Adrenal gland (tissue), 9 donors: ENCODE measurements at regions not wholly inside any gene's neighbourhood (a gene's known extent, or its start where the extent isn't known, plus 50 kb on each side); places are given as distances from the start of the nearest gene placed in this dataset.

Experiments
- DNase-seq, 7 donors: peaks; one replicate each; pipeline ENCODE4 v3.0.0-alpha.2; 2019 to 2020
- H3K27ac ChIP-seq, 5 donors: fragments of 200-600 bp; sonication (generic) in 4 of 5; 1 replicate in 3 of 5; 2 replicates in 2 of 5; pipeline versions ENCODE4 v1.5.1 to v1.8.0; 2016 to 2020; ENCODE audit warnings: mild to moderate bottlenecking in 1 of 5
- H3K27me3 ChIP-seq: fragments of 200-600 bp; 2 replicates; pipeline ENCODE4 v1.8.0; 2021
- H3K36me3 ChIP-seq, 2 donors: fragments of 200-600 bp; replicated peaks in 1 of 2; 1 replicate in 1 of 2; 2 replicates in 1 of 2; pipeline versions ENCODE4 v1.5.1 to v1.8.0; 2018 to 2022
- H3K4me1 ChIP-seq, 2 donors: fragments of 200-600 bp; replicated peaks in 1 of 2; 1 replicate in 1 of 2; 2 replicates in 1 of 2; pipeline versions ENCODE4 v1.5.1 to v1.8.0; 2018 to 2021
- H3K4me3 ChIP-seq, 4 donors: fragments of 200-600 bp; sonication (generic) in 3 of 4; one replicate each; pipeline ENCODE4 v1.5.1; 2016 to 2018
- H3K9me3 ChIP-seq, 3 donors: fragments of 200-600 bp; sonication (generic) in 1 of 3; replicated peaks in 1 of 3; 1 replicate in 2 of 3; 2 replicates in 1 of 3; pipeline versions ENCODE4 v1.5.1 to v1.8.0; 2016 to 2021
- POLR2A ChIP-seq, 2 donors: fragments of 450-650 bp; IDR thresholded peaks; one replicate each; pipeline ENCODE4 v1.6.1; 2017; ENCODE audit warnings: antibody characterized with exemption in 2 of 2, mild to moderate bottlenecking in 2 of 2, moderate library complexity in 1 of 2
- WGBS, 4 donors: extraction: QIAGEN DNeasy Blood & Tissue Kit in 2 of 4; methylation state at CpG; one replicate each; pipeline versions ENCODE4 v1.1.5 to v1.1.7; 2013 to 2017; 5-methylcytosine and 5-hydroxymethylcytosine counted together
- intact Hi-C, 2 donors: fragments of 100-400 bp; cut with DNase I; formaldehyde crosslinking; loops; one replicate each; pipeline versions ENCODE4 v1.14.1 to v1.15.0; 2022 to 2023
- TF ChIP-seq, protein P1 (sequence below), 6 experiments: fragments of 450-650 bp in 4 of 6; fragments of 200-600 bp in 2 of 6; sonication (generic) in 1 of 6; IDR thresholded peaks; 1 replicate in 5 of 6; 2 replicates in 1 of 6; pipeline versions ENCODE4 v1.5.1 to v1.8.0; 2016 to 2021; ENCODE audit warnings: antibody characterized with exemption in 6 of 6, mild to moderate bottlenecking in 2 of 6, moderate library complexity in 1 of 6
- donor health status: healthy with polysubstance abuse.
- donor health status: Bipolar disorder and iron deficiency.
- donor health status: DM: yes; HTN: yes; CAD: no.
- donor health status: DM: no; HTN: no; CAD: no.
- donor health status: DM: no; HTN: no; CAD: no.

DNA sequence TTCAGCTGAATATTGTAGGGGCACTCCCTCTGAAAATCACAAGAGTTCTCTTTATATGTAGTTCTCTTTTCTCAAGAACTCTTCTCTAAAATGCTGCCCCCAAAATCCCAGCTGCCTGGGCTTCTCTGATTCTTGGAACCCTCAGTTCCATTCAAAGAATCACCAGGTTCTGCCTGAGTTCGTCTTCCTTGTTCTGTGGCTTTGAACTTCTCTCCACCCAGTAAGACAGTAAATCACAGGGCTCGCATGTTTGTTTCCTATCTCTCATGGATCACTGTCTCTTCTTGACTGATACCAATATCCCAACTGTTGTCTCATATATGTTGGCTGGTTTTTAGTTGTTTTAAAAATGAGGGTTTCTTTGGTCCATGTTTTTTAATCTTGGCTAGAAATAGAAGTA lies 359.5 kb upstream of the CBLB start:
- H3K27me3 ChIP-seq = no peaks in the 10 kb centered on the region
- H3K9me3 ChIP-seq = no peaks in the 10 kb centered on the region
- no peaks in the 10 kb centered on the region for H3K4me1 ChIP-seq
- no peak overlapping the region for H3K27ac ChIP-seq
- DNase-seq = no peak
- TF ChIP-seq POLR2A (IDR thresholded peaks at IDR 0.05) = no peak
- TF ChIP-seq, protein P1, sequence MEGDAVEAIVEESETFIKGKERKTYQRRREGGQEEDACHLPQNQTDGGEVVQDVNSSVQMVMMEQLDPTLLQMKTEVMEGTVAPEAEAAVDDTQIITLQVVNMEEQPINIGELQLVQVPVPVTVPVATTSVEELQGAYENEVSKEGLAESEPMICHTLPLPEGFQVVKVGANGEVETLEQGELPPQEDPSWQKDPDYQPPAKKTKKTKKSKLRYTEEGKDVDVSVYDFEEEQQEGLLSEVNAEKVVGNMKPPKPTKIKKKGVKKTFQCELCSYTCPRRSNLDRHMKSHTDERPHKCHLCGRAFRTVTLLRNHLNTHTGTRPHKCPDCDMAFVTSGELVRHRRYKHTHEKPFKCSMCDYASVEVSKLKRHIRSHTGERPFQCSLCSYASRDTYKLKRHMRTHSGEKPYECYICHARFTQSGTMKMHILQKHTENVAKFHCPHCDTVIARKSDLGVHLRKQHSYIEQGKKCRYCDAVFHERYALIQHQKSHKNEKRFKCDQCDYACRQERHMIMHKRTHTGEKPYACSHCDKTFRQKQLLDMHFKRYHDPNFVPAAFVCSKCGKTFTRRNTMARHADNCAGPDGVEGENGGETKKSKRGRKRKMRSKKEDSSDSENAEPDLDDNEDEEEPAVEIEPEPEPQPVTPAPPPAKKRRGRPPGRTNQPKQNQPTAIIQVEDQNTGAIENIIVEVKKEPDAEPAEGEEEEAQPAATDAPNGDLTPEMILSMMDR (IDR thresholded peaks at IDR 0.05) = no peak
- 55 to 76% (median 72%) methylated on average over 2 of the region's 2 CpGs for WGBS, 4 donors
- intact Hi-C loops = no loop called here
- H3K4me3 ChIP-seq = no peak overlapping the region
- H3K36me3 ChIP-seq = no peaks in the 10 kb centered on the region

DNA sequence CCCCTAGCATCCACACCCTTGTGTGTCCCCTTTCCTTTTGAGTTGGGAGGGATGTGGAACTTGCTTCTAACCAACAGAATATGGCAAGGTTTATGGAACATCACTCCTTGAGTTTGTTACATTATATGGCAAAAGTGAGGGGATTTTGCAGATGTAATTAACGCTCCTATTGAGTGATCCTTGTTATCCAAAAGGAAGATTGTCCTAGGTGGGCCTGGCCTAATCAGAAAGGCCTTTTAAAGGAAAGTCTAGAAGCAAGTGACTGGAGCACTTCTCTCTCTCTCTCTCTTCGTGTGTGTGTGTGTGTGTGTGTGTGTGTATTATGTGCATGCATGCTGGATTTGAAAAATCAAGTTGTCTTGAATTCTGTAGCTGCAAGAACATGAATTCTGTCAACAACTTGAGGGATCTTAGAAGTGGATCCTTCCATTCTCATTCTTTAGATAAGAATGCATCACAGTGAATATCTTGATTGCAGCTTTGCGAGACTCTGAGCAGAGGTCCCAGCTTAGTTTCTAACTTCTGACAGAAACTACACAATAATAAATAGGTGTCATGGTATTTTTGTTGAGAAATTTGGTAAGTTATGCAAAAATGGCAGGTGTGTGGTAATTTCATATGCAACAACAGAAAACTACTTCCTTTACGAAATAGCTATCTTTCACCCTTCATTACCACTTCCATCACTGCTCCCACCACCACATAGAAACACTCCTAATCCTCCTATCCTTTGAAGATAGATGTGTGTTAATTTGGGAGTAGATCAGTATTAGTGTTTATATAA lies 360.9 kb upstream of the CBLB start:
- Histone ChIP-seq H3K27me3 (no peaks in the 10 kb centered on the region), H3K27ac (no peak overlapping the region), H3K4me1 (no peaks in the 10 kb centered on the region), H3K4me3 (no peak overlapping the region), H3K36me3 (no peaks in the 10 kb centered on the region), H3K9me3 (no peaks in the 10 kb centered on the region)
- 86 to 88% (median 86%) methylated on average over 4 of the region's 4 CpGs for WGBS, 4 donors
- TF ChIP-seq, protein P1 (IDR thresholded peaks at IDR 0.05) = no peak
- no peak for TF ChIP-seq POLR2A (IDR thresholded peaks at IDR 0.05)
- intact Hi-C loops = no loop called here
- DNase-seq = no peak

DNA sequence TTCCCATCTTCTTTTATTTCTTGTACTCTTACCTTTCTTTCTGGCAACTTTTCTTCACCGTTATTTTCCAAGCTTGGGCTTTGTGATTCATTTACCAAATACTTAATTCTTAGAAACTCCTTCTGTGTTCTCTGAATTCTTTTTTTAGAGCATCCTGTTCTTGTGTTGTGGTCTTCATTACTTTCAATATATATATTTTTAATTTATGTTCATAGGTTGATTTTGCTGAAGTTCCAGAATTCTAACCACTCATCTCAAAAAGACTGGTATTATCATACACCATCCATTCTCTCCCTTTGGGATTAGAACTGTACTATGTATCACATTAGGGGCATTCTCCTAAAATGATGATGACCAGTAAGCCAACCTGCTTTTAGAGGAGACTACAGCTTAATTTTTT lies 362.3 kb upstream of the CBLB start:
- no peaks in the 10 kb centered on the region for H3K36me3 ChIP-seq
- no peaks in the 10 kb centered on the region for H3K4me1 ChIP-seq
- H3K27me3 ChIP-seq = no peaks in the 10 kb centered on the region
- no peaks in the 10 kb centered on the region for H3K9me3 ChIP-seq
- intact Hi-C loops = no loop called here
- TF ChIP-seq POLR2A (IDR thresholded peaks at IDR 0.05) = no peak
- TF ChIP-seq, protein P1 (IDR thresholded peaks at IDR 0.05) = no peak
- H3K27ac ChIP-seq = no peak overlapping the region
- no peak overlapping the region for H3K4me3 ChIP-seq
- DNase-seq = no peak
- 74 to 94% (median 86%) methylated on average over 1 of the region's 1 CpG for WGBS, 4 donors

DNA sequence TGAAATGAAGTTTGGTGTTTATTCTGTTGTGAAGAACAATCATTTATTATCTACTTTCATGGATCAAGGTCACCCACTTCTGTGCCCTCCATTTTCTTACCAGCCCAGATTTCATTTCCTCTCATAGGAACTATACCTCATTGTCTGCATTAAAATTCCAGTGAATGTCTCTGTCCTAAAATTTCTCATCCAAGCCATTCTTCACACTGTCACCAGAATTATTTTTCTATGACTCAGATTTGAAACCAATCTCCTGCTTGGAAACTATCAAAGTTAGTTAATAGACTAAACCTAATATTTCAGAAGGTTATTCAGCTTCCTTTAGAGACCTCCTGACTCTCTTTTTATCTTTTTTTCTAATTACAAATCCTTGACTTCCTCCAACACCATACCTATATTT lies 364.1 kb upstream of the CBLB start:
- TF ChIP-seq, protein P1 (IDR thresholded peaks at IDR 0.05) = no peak
- TF ChIP-seq POLR2A (IDR thresholded peaks at IDR 0.05) = no peak
- Histone ChIP-seq H3K4me3 (no peak overlapping the region), H3K9me3 (no peaks in the 10 kb centered on the region), H3K36me3 (no peaks in the 10 kb centered on the region), H3K27ac (no peak overlapping the region), H3K27me3 (no peaks in the 10 kb centered on the region), H3K4me1 (no peaks in the 10 kb centered on the region)
- no peak for DNase-seq
- intact Hi-C loops = no loop called here
